DMS53 treated with DMSO at 0.1 percent for 48 hours (cell line): ENCODE measurements at regions not wholly inside any gene's neighbourhood (a gene's known extent, or its start where the extent isn't known, plus 50 kb on each side); places are given as distances from the start of the nearest gene placed in this dataset.
A peak's percentile ranks its signal among the peaks of the same experiment; 100 is the strongest.

ENCODE experiments used
- DNase-seq: peaks from one replicate; lab custom pipeline; 2025; ENCODE audit not compliant: unreplicated experiment; lab: John Stamatoyannopoulos, UW

GRCh38 chr9:129476821-129477611 lies 143.9 kb downstream of the C9orf50 start:
- no peak for DNase-seq

DNA sequence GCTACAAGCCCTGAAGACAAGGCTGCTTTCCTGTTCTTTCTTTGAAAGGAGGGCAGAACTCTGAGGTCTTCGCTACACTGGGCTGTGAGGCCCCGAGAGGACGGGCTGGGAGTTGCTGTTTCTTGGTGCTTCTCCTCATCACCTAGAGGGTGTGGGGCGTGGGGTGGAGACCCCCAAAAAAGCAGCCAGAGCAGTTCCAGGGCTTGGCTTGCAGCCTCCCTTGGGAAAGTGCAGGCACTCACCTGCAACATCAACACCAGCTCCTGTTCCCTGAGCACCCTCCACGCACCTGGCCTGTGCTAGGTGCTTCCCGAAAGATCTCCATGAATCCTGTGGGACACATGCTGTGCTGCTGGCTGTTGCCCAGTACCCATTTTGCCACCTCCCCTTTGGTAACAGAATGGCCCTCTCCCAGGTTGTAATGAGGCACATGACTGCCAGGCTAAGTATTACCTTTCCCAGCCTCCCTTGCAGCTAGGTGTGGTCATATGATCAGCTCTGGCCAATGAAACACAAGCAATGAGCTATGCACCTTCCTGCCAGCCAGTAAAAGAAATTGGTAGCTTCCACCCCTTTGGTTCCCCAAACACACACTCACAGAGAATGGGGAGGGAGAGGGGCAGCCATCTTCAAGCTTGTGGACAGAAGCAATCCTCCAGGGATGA lies 146.0 kb downstream of the C9orf50 start:
- no peak for DNase-seq

DNA sequence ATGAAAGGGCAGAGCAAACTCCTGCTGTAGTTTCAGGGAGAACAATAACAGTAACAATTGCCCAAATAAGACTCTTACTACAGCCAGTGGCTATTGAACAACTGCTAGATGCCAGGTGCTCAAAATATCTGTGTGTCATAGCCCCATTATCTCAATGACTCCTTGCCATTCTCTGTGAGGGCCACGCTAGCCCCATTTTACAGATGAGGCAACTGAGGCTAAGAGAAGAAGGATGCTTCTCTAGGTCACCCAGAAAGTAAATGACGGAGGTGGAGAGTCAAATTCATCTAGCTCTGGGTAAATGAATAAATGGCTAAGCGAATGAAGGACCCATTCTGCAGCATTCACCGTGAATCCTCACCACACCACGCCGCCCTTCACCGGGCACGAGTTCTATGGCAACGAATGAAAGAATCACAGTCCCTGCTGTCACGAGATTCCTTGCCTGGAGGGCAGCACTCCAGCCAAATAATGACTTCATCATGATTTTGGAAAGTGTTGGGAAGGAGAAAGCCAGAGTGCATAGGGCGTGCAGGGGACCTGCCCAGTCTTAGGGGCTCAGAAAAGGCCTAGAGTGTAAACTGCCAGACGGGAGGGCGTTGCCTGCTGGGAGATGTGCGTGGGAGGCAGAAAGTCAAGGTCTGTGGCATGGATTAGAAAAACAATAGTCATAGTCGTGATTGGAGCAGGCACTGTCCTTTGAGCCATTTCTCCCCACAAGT lies 147.2 kb downstream of the C9orf50 start:
- DNase-seq = no peak

DNA sequence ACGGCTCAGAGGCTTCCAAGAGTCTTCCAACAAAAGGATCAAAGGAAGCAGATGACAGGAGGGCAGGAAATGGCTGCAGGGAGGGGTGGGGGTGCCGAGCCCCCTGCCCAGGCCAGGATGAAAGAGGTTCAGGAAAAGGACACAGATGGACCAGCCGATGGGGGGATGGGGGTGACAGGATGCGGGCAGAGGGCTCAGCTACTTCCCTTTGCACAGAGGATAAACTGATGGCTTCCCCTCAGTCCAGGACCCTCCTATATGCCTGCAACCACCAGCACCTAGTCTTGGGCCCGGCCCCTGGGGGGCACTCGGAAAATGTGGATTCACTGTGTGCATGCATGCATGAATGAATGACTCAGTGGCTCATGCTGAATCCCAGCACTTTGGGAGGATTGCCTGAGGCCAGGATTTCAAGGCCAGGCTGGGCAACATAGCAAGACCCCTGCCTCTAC lies 148.2 kb downstream of the C9orf50 start:
- no peak for DNase-seq

- no peak for DNase-seq
These were observed 149.5 kb downstream of the C9orf50 start for GRCh38 chr9:129471201-129472019.

- no peak for DNase-seq
These were observed 150.9 kb downstream of the C9orf50 start for GRCh38 chr9:129469988-129470316.

GRCh38 chr9:129469188-129469987 lies 151.5 kb downstream of the C9orf50 start:
- DNase-seq = no peak

GRCh38 chr9:129467739-129468666 lies 152.9 kb downstream of the C9orf50 start:
- no peak for DNase-seq

DNA sequence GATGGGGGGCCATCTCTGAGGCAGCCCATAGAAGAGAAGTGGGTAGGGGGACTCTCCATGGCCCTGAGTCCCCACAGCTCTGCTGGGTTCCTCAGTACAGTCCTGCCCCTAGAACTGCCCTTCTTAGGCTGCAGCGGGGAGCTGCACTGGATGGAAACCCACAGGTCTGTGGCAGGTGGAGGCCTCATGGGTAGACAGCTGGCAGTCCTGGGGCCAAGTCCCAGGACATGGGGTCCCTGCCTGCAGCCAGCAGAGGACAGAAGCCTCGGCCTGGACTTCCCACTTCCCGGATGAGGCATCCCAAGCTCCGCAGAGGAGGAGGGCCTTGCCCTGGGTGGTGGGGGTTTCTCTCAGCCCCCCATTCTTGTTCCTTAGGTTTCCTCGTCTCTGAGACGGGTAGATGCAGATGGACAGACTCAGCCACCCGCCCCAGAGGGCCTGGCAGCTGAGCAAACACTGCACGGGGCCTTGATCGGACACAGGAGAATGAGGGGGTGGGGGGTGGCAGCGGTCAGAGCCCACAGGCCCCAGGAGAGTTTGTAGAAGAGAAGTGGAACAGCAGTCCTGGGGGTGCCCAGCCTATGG lies 153.8 kb downstream of the C9orf50 start:
- DNase-seq = peak; percentile 71

DNA sequence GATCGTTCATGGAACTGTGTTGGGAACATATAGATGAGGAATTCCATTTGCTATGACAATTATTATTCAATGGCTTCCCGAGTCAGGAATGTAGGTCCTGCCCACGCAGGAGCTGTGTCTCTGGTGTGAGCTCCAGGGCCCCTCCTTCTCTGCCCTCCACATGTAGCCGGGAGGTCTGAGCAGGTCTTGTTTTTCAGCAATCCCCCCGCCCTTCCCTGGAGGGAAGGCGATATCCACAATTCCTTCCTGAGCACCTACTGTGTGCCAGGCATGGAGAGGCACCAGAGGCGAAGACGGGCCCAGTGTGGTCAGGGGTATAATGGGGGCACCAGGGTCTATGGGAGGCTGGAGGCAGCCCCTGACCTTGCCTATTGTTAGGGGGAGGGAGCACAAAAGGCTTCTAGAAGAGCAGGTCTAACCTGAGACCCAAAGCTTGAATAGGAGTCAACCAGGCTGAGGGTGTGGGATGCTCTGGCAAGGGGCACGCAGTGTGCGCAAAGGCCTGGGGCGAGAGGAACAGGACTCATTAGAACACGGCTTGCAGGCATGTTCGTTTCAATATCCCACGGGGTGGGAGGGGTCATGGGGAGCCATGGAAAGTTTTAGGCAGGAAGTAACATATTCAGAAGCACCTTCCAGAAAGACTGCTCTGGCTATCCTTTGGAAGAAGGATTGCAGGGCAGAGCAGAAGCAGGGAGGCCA lies 154.9 kb downstream of the C9orf50 start:
- no peak for DNase-seq

- DNase-seq = no peak
These were observed 155.7 kb downstream of the C9orf50 start for GRCh38 chr9:129464972-129465833.

GRCh38 chr9:129463994-129464393 lies 156.9 kb downstream of the C9orf50 start:
- DNase-seq = no peak

DNA sequence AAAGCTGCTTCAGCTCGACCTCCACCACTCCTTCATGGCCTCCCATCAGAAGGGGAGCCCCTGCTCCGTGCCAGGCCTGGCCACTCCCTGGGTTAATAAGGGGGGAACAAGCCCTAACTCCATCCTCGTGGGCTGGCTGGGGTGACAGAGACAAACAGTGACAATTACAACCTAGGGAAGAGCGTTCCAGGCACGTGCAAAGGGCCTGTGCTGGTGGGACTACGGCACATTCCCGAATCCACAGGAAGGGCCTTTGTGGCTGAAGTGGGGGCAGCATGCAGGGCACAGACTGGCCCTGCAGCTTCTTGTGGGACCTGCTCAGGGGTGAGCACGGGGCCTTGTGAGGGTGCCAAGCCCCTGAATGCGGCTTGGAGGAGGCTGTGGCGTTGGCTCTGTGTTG lies 157.4 kb downstream of the C9orf50 start:
- no peak for DNase-seq

DNA sequence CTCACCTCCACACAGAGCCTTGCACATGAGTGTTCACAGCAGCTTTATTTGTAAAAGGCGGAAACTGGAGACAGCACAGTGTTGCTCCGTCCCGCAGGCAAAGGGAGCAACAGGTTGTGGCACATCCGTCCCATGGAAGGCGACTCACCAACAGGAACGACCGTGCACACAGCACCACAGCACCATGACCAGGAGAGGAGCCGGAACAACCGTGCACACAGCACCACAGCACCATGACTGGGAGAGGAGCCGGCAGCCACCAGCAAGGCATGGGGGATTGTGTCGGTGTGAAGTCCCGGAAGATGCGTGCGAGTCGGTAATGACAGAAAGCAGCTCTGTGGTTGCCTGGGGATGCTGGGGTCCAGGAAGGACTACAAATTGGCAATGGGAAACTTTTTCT lies 158.5 kb downstream of the C9orf50 start:
- DNase-seq = no peak

- DNase-seq = peak; percentile 95
These were observed 160.3 kb downstream of the C9orf50 start for GRCh38 chr9:129460323-129461261.
